Retinal pigment epithelial cell (primary cell): ENCODE measurements at regions not wholly inside any gene's neighbourhood (a gene's known extent, or its start where the extent isn't known, plus 50 kb on each side); places are given as distances from the start of the nearest gene placed in this dataset.
A peak's percentile ranks its signal among the peaks of the same experiment; 100 is the strongest.

Experiments
- DNase-seq: peaks from one replicate; pipeline ENCODE4 v3.0.0-alpha.2; 2010; ENCODE audit warnings: low read depth
- H3K4me3 ChIP-seq: 2 replicates; pipeline ENCODE4 v1.5.1; 2011; ENCODE audit warnings: mild to moderate bottlenecking, low read length, control low read depth, moderate library complexity
- CTCF ChIP-seq: conservative IDR thresholded peaks from 2 replicates; pipeline ENCODE4 v1.5.1; 2011; ENCODE audit warnings: low read depth, low read length, control low read depth, inconsistent platforms

- no peak for TF ChIP-seq CTCF
- no peak for DNase-seq
- H3K4me3 ChIP-seq = no peak overlapping the region
Observed at GRCh38 chr2:20139407-20140172, 85.3 kb downstream of the SDC1 start.

GRCh38 chr2:20138696-20139095, 86.2 kb downstream of the SDC1 start:
- TF ChIP-seq CTCF = no peak
- no peak for DNase-seq
- no peak overlapping the region for H3K4me3 ChIP-seq

- no peak for TF ChIP-seq CTCF
- DNase-seq = no peak
- no peak overlapping the region for H3K4me3 ChIP-seq
Observed at GRCh38 chr2:20137884-20138283, 86.5 kb upstream of the LAPTM4A start.

GRCh38 chr2:20137131-20137571, 85.7 kb upstream of the LAPTM4A start:
- no peak for DNase-seq
- H3K4me3 ChIP-seq = no peak overlapping the region
- TF ChIP-seq CTCF = no peak

GRCh38 chr2:20136149-20136548, 84.7 kb upstream of the LAPTM4A start:
- no peak for TF ChIP-seq CTCF
- no peak for DNase-seq
- no peak overlapping the region for H3K4me3 ChIP-seq

- H3K4me3 ChIP-seq = no peak overlapping the region
- peak; percentile 81 for TF ChIP-seq CTCF
- no peak for DNase-seq
Observed at GRCh38 chr2:20135631-20136050, 84.2 kb upstream of the LAPTM4A start.

- no peak overlapping the region for H3K4me3 ChIP-seq
- no peak for TF ChIP-seq CTCF
- no peak for DNase-seq
Observed at GRCh38 chr2:20132990-20133535, 81.6 kb upstream of the LAPTM4A start.
